Transverse colon (tissue), 4 donors: ENCODE measurements at regions not wholly inside any gene's neighbourhood (a gene's known extent, or its start where the extent isn't known, plus 50 kb on each side); places are given as distances from the start of the nearest gene placed in this dataset.

Source experiments
- DNase-seq: peaks from one replicate; pipeline ENCODE4 v3.0.0-alpha.2; 2019
- H3K27ac ChIP-seq, 4 donors: fragments of 200-600 bp; sonication (generic); 2 replicates each; pipeline ENCODE4 v1.5.1; 2016 to 2018; ENCODE audit warnings: inconsistent platforms in 4 of 4
- H3K27me3 ChIP-seq: fragments of 200-600 bp; sonication (generic); 2 replicates; pipeline ENCODE4 v1.5.1; 2017; ENCODE audit warnings: inconsistent platforms
- H3K36me3 ChIP-seq, 4 donors: fragments of 200-600 bp; sonication (generic); 2 replicates each; pipeline ENCODE4 v1.5.1; 2017 to 2019; ENCODE audit warnings: inconsistent platforms in 4 of 4
- H3K4me1 ChIP-seq, 4 donors: fragments of 200-600 bp; sonication (generic); 2 replicates each; pipeline ENCODE4 v1.5.1; 2017 to 2020; ENCODE audit warnings: inconsistent platforms in 4 of 4
- H3K4me3 ChIP-seq, 4 donors: fragments of 200-600 bp; sonication (generic); 1 replicate in 1 of 4; 2 replicates in 3 of 4; pipeline versions ENCODE4 v1.5.1 to v1.6.1; 2017 to 2019; ENCODE audit warnings: inconsistent platforms in 4 of 4
- H3K9me3 ChIP-seq, 2 donors: fragments of 200-600 bp; sonication (generic); 2 replicates each; pipeline ENCODE4 v1.5.1; 2017 to 2019; ENCODE audit warnings: inconsistent platforms in 2 of 2
- CTCF ChIP-seq, 5 experiments: fragments of 200-600 bp in 3 of 5; fragments of 450-650 bp in 2 of 5; sonication (generic) in 3 of 5; IDR thresholded peaks; 1 replicate in 2 of 5; 2 replicates in 3 of 5; pipeline ENCODE4 v1.5.1; 2016 to 2017; ENCODE audit warnings: antibody characterized with exemption in 5 of 5, inconsistent platforms in 3 of 5, mild to moderate bottlenecking in 2 of 5, moderate library complexity in 1 of 5
- EP300 ChIP-seq: sonication (generic); formaldehyde crosslinking; IDR thresholded peaks from one replicate; pipeline ENCODE4 v1.6.1; 2017; ENCODE audit warnings: antibody characterized with exemption, low read depth
- POLR2A ChIP-seq: fragments of 450-650 bp; IDR thresholded peaks from one replicate; pipeline ENCODE4 v1.6.1; 2016; ENCODE audit warnings: antibody characterized with exemption, mild to moderate bottlenecking, moderate library complexity
- POLR2AphosphoS5 ChIP-seq, 3 donors: sonication (generic); formaldehyde crosslinking; IDR thresholded peaks; one replicate each; pipeline ENCODE4 v1.6.1; 2016; ENCODE audit warnings: antibody characterized with exemption in 3 of 3
- WGBS, 2 donors: methylation state at CpG; one replicate each; pipeline ENCODE4 v1.1.5; 2018; ENCODE audit warnings: low coverage in 1 of 2; 5-methylcytosine and 5-hydroxymethylcytosine counted together
- in situ Hi-C, 4 donors: fragments of 200-750 bp; cut with MboI; loops; one replicate each; pipeline versions ENCODE4 v1.15.0 to v1.15.1; 2017; ENCODE audit warnings: low sequenced_read_pairs in 3 of 4, low pct_ligation_motif_present in 1 of 4, low pct_unique_long_range_greater_than_20kb in 1 of 4
- intact Hi-C: fragments of 100-400 bp; cut with DNase I; formaldehyde crosslinking; loops from one replicate; pipeline ENCODE4 v1.15.1; 2023; ENCODE audit warnings: low total_unique reads

GRCh38 chr9:75712700-75713099 is 177.8 kb upstream of the PCSK5 start:
- H3K4me1 ChIP-seq, result no peaks in the 10 kb centered on the region
- DNase-seq, result no peak
- H3K36me3 ChIP-seq, result no peaks in the 10 kb centered on the region
- H3K4me3 ChIP-seq, result no peak overlapping the region
- H3K27ac ChIP-seq, result no peak overlapping the region
- TF ChIP-seq POLR2AphosphoS5 (IDR thresholded peaks at IDR 0.05), result no peak
- no peak for TF ChIP-seq POLR2A
- TF ChIP-seq EP300, result no peak
- TF ChIP-seq CTCF (IDR thresholded peaks at IDR 0.05), result no peak
- no peaks in the 10 kb centered on the region for H3K27me3 ChIP-seq
- in situ Hi-C loops (loop anchor here in 1 of 4 donors (25.0 kb wide), 1 partner anchor 100 kb away; no protein-coding TSS in a partner anchor), intact Hi-C loops (no loop called here)
- H3K9me3 ChIP-seq, result no peaks in the 10 kb centered on the region

GRCh38 chr9:75713335-75713734 is 177.1 kb upstream of the PCSK5 start:
- no peak for DNase-seq
- Histone ChIP-seq H3K27ac (no peak overlapping the region), H3K4me3 (no peak overlapping the region), H3K9me3 (no peaks in the 10 kb centered on the region), H3K36me3 (no peaks in the 10 kb centered on the region), H3K27me3 (no peaks in the 10 kb centered on the region), H3K4me1 (no peaks in the 10 kb centered on the region)
- no peak for TF ChIP-seq EP300
- no peak for TF ChIP-seq CTCF (IDR thresholded peaks at IDR 0.05)
- intact Hi-C loops (no loop called here), in situ Hi-C loops (loop anchor here in 1 of 4 donors (25.0 kb wide), 1 partner anchor 99 kb away; no protein-coding TSS in a partner anchor)
- 63% methylated on average over 4 of the region's 4 CpGs; no CpG with 5 or more reads in 1 of the 2 donors for WGBS, 2 donors

DNA sequence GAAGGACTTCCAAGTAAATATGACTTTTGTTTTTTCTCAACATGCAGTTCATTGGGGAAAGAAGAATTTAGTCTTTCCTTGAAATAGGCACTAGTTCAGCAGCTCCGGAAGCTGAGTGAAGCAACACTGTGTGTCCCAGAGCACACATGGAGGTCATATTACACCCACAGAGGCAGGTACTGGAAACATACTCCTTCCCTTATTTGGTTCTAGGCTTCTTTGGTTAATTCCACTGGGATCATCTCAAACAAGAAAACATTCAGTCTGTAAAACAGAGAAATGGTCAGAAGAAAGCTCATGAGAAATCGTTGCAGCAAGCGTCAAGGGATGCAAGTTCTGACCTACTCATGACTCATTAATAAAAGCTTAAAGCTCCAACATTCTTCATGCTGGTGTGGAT is 175.1 kb upstream of the PCSK5 start:
- Histone ChIP-seq H3K27ac (no peak overlapping the region), H3K36me3 (no peaks in the 10 kb centered on the region), H3K27me3 (no peaks in the 10 kb centered on the region), H3K4me3 (no peak overlapping the region), H3K9me3 (no peaks in the 10 kb centered on the region), H3K4me1 (no peaks in the 10 kb centered on the region)
- 80 to 85% methylated on average over 3 of the region's 3 CpGs for WGBS, 2 donors
- no peak for DNase-seq
- TF ChIP-seq POLR2A, result no peak
- no peak for TF ChIP-seq POLR2AphosphoS5 (IDR thresholded peaks at IDR 0.05)
- TF ChIP-seq EP300, result no peak
- no peak for TF ChIP-seq CTCF (IDR thresholded peaks at IDR 0.05)
- in situ Hi-C loops, result loop anchor here in 1 of 4 donors (25.0 kb wide), 1 partner anchor 97 kb away; no protein-coding TSS in a partner anchor
- intact Hi-C loops, result no loop called here

GRCh38 chr9:75718677-75719076 is 171.8 kb upstream of the PCSK5 start:
- no peak for DNase-seq
- 84 to 88% methylated on average over 2 of the region's 2 CpGs for WGBS, 2 donors
- Histone ChIP-seq H3K9me3 (no peaks in the 10 kb centered on the region), H3K36me3 (no peaks in the 10 kb centered on the region), H3K27me3 (no peaks in the 10 kb centered on the region), H3K4me1 (no peaks in the 10 kb centered on the region), H3K27ac (no peak overlapping the region), H3K4me3 (no peak overlapping the region)
- in situ Hi-C loops (loop anchor here in 1 of 4 donors (25.0 kb wide), 1 partner anchor 94 kb away; no protein-coding TSS in a partner anchor), intact Hi-C loops (no loop called here)
- TF ChIP-seq POLR2A (no peak), POLR2AphosphoS5 (IDR thresholded peaks at IDR 0.05) (no peak)

DNA sequence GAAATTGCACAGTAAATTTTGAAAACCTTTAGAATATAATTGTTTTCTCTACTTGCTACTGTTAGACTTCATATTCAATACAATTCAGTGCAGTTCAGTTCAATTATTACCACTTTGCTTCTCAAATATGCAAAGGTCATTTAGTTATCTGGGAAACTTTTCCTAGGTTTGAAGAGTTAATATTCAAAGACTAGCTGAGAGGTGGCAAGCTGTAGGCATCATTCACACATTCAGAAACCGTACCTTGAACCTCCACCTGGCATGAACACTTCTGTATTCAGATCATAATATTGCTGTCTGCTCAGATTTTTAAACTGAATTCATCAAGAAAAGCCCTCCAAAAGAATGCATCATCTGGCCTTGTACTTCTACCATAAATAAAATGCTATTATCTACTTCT is 162.1 kb upstream of the PCSK5 start:
- intact Hi-C loops, result loop anchor here (5.0 kb wide), 1 partner anchor 704 kb away; no protein-coding TSS in a partner anchor
- no peaks in the 10 kb centered on the region for H3K36me3 ChIP-seq
- WGBS, 2 donors, result 42 to 43% methylated on average over 1 of the region's 1 CpG

More for the DNA sequence above, 162.1 kb upstream of the PCSK5 start:
- TF ChIP-seq CTCF (IDR thresholded peaks at IDR 0.05) (no peak), EP300 (no peak), POLR2AphosphoS5 (IDR thresholded peaks at IDR 0.05) (no peak), POLR2A (no peak)
- no peaks in the 10 kb centered on the region for H3K27me3 ChIP-seq
- no peaks in the 10 kb centered on the region for H3K4me1 ChIP-seq
- in situ Hi-C loops, result no loop called here
- no peak overlapping the region for H3K4me3 ChIP-seq
- H3K9me3 ChIP-seq, result no peaks in the 10 kb centered on the region
- DNase-seq, result no peak
- no peak overlapping the region for H3K27ac ChIP-seq
